H1 (cell line): ENCODE measurements at regions not wholly inside any gene's neighbourhood (a gene's known extent, or its start where the extent isn't known, plus 50 kb on each side); places are given as distances from the start of the nearest gene placed in this dataset.

ENCODE experiments used
- CTCF ChIA-PET: fragments of 300-600 bp; sonication (Branson Sonifier 250); formaldehyde crosslinking; loops from one replicate; lab custom pipeline; 2021; ENCODE audit not compliant: partially characterized antibody; lab: Charles Lee
- POLR2A ChIA-PET: fragments of 300-600 bp; sonication (Branson Sonifier 250); formaldehyde crosslinking; loops from one replicate; lab custom pipeline; 2021; ENCODE audit warnings: inconsistent platforms; ENCODE audit not compliant: partially characterized antibody; lab: Charles Lee
- DNase-seq, 2 experiments: peaks; one replicate each; pipeline versions ENCODE4 v3.0.0 to v3.0.0-alpha.2; 2010 to 2022; ENCODE audit warnings: low spot score in 2 of 2, low read depth in 1 of 2, mixed read lengths in 1 of 2
- FAIRE-seq: peaks from 2 replicates; lab custom pipeline; 2011; peaks lifted over from hg19 to GRCh38; lab: Jason Lieb, UNC
- H2AFZ ChIP-seq: 2 replicates; pipeline ENCODE4 v1.8.1; 2012; ENCODE audit warnings: low read length, inconsistent platforms
- H2AK5ac ChIP-seq: 2 replicates; pipeline ENCODE4 v1.6.1; 2013; ENCODE audit warnings: low read depth, low read length
- H2BK120ac ChIP-seq: replicated peaks from 2 replicates; pipeline ENCODE3; 2013; ENCODE audit warnings: low read depth, low read length, inconsistent platforms
- H2BK12ac ChIP-seq: 2 replicates; pipeline ENCODE4 v1.6.1; 2013; ENCODE audit warnings: low read depth, low read length
- H2BK15ac ChIP-seq: 2 replicates; pipeline ENCODE4 v1.6.1; 2013; ENCODE audit warnings: low read length
- H2BK20ac ChIP-seq: 2 replicates; pipeline ENCODE4 v1.6.1; 2013; ENCODE audit warnings: low read length
- H2BK5ac ChIP-seq: 2 replicates; pipeline ENCODE4 v1.6.1; 2013; ENCODE audit warnings: low read depth, low read length
- H3K14ac ChIP-seq: 2 replicates; pipeline ENCODE4 v1.6.1; 2013; ENCODE audit warnings: inconsistent platforms; ENCODE audit not compliant: insufficient read length
- H3K18ac ChIP-seq: 2 replicates; pipeline ENCODE4 v1.6.1; 2013; ENCODE audit warnings: low read length; ENCODE audit errors: extremely low read depth
- H3K23ac ChIP-seq: 2 replicates; pipeline ENCODE4 v1.6.1; 2013; ENCODE audit warnings: inconsistent platforms; ENCODE audit not compliant: insufficient read length
- H3K23me2 ChIP-seq: 2 replicates; pipeline ENCODE4 v1.6.1; 2013; ENCODE audit warnings: low read depth, low read length
- H3K27ac ChIP-seq: 2 replicates; pipeline ENCODE4 v1.6.1; 2011; ENCODE audit warnings: low read depth, low read length, inconsistent platforms
- H3K27me3 ChIP-seq, 4 experiments: replicated peaks in 1 of 4; 1 replicate in 1 of 4; 2 replicates in 3 of 4; pipeline versions ENCODE4 v1.6.1 to v1.8.1; 2011 to 2013; ENCODE audit warnings: low read length in 3 of 4, mild to moderate bottlenecking in 3 of 4, inconsistent platforms in 2 of 4, mixed read lengths in 2 of 4, moderate library complexity in 1 of 4; ENCODE audit not compliant: control insufficient read depth in 3 of 4, insufficient read depth in 3 of 4; ENCODE audit errors: extremely low read depth in 1 of 4
- H3K36me3 ChIP-seq, 4 experiments: 2 replicates each; pipeline versions ENCODE4 v1.6.1 to v1.8.1; 2011 to 2013; ENCODE audit warnings: mild to moderate bottlenecking in 4 of 4, low read length in 3 of 4, moderate library complexity in 2 of 4, control low read depth in 1 of 4, inconsistent platforms in 1 of 4; ENCODE audit not compliant: insufficient read depth in 4 of 4, control insufficient read depth in 2 of 4
- H3K4ac ChIP-seq: replicated peaks from 2 replicates; pipeline ENCODE3; 2013; ENCODE audit warnings: low read length, low read depth, mixed read lengths, inconsistent platforms; ENCODE audit not compliant: insufficient read length
- H3K4me1 ChIP-seq, 4 experiments: replicated peaks in 1 of 4; 1 replicate in 1 of 4; 2 replicates in 3 of 4; pipeline versions ENCODE4 v1.6.1 to v1.8.1; 2011 to 2013; ENCODE audit warnings: low read length in 3 of 4, inconsistent platforms in 2 of 4, mixed read lengths in 1 of 4; ENCODE audit not compliant: insufficient read depth in 4 of 4, control insufficient read depth in 3 of 4
- H3K4me2 ChIP-seq, 2 experiments: 2 replicates each; pipeline versions ENCODE4 v1.6.1 to v1.8.1; 2011 to 2013; ENCODE audit warnings: low read depth in 2 of 2, low read length in 2 of 2, control low read depth in 1 of 2, inconsistent platforms in 1 of 2, mild to moderate bottlenecking in 1 of 2; ENCODE audit not compliant: insufficient read depth in 1 of 2
- H3K4me3 ChIP-seq, 4 experiments: fragments of 200-600, 300-600 bp in 1 of 4; sonication (generic), shearing (Covaris generic), sonication (Bioruptor Twin) in 1 of 4; 2 replicates each; pipeline versions ENCODE4 v1.5.1 to v1.8.1; 2011 to 2016; ENCODE audit warnings: low read length in 4 of 4, low read depth in 3 of 4, control low read depth in 2 of 4, inconsistent platforms in 2 of 4, mild to moderate bottlenecking in 2 of 4, mixed read lengths in 1 of 4, moderate library complexity in 1 of 4; ENCODE audit not compliant: insufficient read depth in 2 of 4; ENCODE audit errors: extremely low read depth in 1 of 4
- H3K56ac ChIP-seq: replicated peaks from 2 replicates; pipeline ENCODE3; 2013; ENCODE audit warnings: low read depth, mild to moderate bottlenecking, mixed read lengths, low read length, inconsistent platforms; ENCODE audit not compliant: insufficient read length
- H3K79me1 ChIP-seq: 2 replicates; pipeline ENCODE4 v1.6.1; 2013; ENCODE audit warnings: low read depth, low read length, control low read depth
- H3K79me2 ChIP-seq, 2 experiments: 2 replicates each; pipeline versions ENCODE4 v1.6.1 to v1.8.1; 2012 to 2013; ENCODE audit warnings: low read length in 2 of 2, mild to moderate bottlenecking in 2 of 2, inconsistent platforms in 1 of 2; ENCODE audit not compliant: insufficient read depth in 2 of 2, control insufficient read depth in 1 of 2
- H3K9ac ChIP-seq, 4 experiments: replicated peaks in 1 of 4; 1 replicate in 1 of 4; 2 replicates in 3 of 4; pipeline versions ENCODE4 v1.6.1 to v1.8.1; 2011 to 2013; ENCODE audit warnings: low read depth in 3 of 4, low read length in 3 of 4, control low read depth in 2 of 4, mild to moderate bottlenecking in 2 of 4, moderate library complexity in 2 of 4, inconsistent platforms in 1 of 4; ENCODE audit errors: extremely low read depth in 1 of 4
- H3K9me3 ChIP-seq, 2 experiments: 2 replicates each; pipeline versions ENCODE4 v1.6.1 to v1.8.1; 2012 to 2013; ENCODE audit warnings: mild to moderate bottlenecking in 2 of 2, moderate library complexity in 2 of 2, control low read depth in 1 of 2, inconsistent platforms in 1 of 2, low read depth in 1 of 2, low read length in 1 of 2, mixed read lengths in 1 of 2; ENCODE audit not compliant: insufficient read depth in 2 of 2
- H4K20me1 ChIP-seq, 2 experiments: replicated peaks in 1 of 2; 2 replicates each; pipeline versions ENCODE3 to v1.8.1; 2011 to 2013; ENCODE audit warnings: inconsistent platforms in 2 of 2, low read length in 2 of 2, mild to moderate bottlenecking in 1 of 2; ENCODE audit not compliant: insufficient read depth in 2 of 2, control insufficient read depth in 1 of 2
- H4K5ac ChIP-seq: 2 replicates; pipeline ENCODE4 v1.6.1; 2013; ENCODE audit warnings: low read length, low read depth, mixed read lengths, inconsistent platforms; ENCODE audit not compliant: insufficient read length
- H4K8ac ChIP-seq: 2 replicates; pipeline ENCODE4 v1.8.0; 2013; ENCODE audit warnings: mild to moderate bottlenecking, moderate library complexity, low read length, inconsistent platforms; ENCODE audit not compliant: insufficient read depth; ENCODE audit errors: extremely low read depth
- H4K91ac ChIP-seq: replicated peaks from 2 replicates; pipeline ENCODE3; 2013; ENCODE audit warnings: low read length, mixed read lengths, inconsistent platforms; ENCODE audit not compliant: insufficient read length
- ASH2L ChIP-seq: fragments of 200-600, 300-600 bp; sonication (generic); IDR thresholded peaks from one replicate; pipeline ENCODE4 v1.7.1; 2017; ENCODE audit warnings: low read length
- ATF3 ChIP-seq: IDR thresholded peaks from 2 replicates; pipeline ENCODE4 v1.6.1; 2011; ENCODE audit warnings: low read depth, mild to moderate bottlenecking, low read length; ENCODE audit not compliant: insufficient read depth
- EP300 ChIP-seq, 2 experiments: IDR thresholded peaks; 1 replicate in 1 of 2; 2 replicates in 1 of 2; pipeline ENCODE4 v1.6.1; 2011 to 2012; ENCODE audit warnings: low read depth in 2 of 2, low read length in 2 of 2, mild to moderate bottlenecking in 2 of 2, borderline replicate concordance in 1 of 2, inconsistent platforms in 1 of 2, moderate library complexity in 1 of 2
- NANOG ChIP-seq: IDR thresholded peaks from 2 replicates; pipeline ENCODE4 v1.6.1; 2011; ENCODE audit warnings: low read length, low read depth, mild to moderate bottlenecking, inconsistent platforms; ENCODE audit not compliant: insufficient read depth, poor library complexity, severe bottlenecking
- RFX5 ChIP-seq: IDR thresholded peaks from 2 replicates; pipeline ENCODE4 v1.6.1; 2011; ENCODE audit warnings: low read depth, low read length, improper control_type of control experiment, borderline replicate concordance
- RXRA ChIP-seq: IDR thresholded peaks from 2 replicates; pipeline ENCODE4 v1.6.1; 2011; ENCODE audit warnings: low read depth, mild to moderate bottlenecking, low read length, moderate library complexity; ENCODE audit not compliant: insufficient read depth
- SP4 ChIP-seq: IDR thresholded peaks from 2 replicates; pipeline ENCODE4 v1.6.1; 2012; ENCODE audit warnings: low read length, inconsistent platforms
- TAF7 ChIP-seq: optimal IDR thresholded peaks from 2 replicates; pipeline ENCODE3; 2011; ENCODE audit warnings: low read depth, mild to moderate bottlenecking, inconsistent platforms, low read length, moderate library complexity, borderline replicate concordance
- TBP ChIP-seq: IDR thresholded peaks from 2 replicates; pipeline ENCODE4 v1.6.1; 2011; ENCODE audit warnings: low read depth, low read length, improper control_type of control experiment
- WGBS, 2 experiments: shearing (Covaris generic) in 1 of 2; methylation state at CpG; one replicate each; pipeline versions ENCODE4 v1.1.6 to v1.1.7; 2013 to 2015; ENCODE audit warnings: low lambda C conversion rate in 2 of 2, mixed read lengths in 2 of 2, inconsistent platforms in 1 of 2, low coverage in 1 of 2, missing lambda C conversion rate in 1 of 2; ENCODE audit not compliant: insufficient replicate concordance in 2 of 2, insufficient coverage in 1 of 2, insufficient read length in 1 of 2; ENCODE audit errors: extremely low coverage in 1 of 2, missing lambda C conversion rate in 1 of 2; 5-methylcytosine and 5-hydroxymethylcytosine counted together
- TF ChIP-seq, protein P1 (sequence below): IDR thresholded peaks from 2 replicates; pipeline ENCODE4 v1.6.1; 2012; ENCODE audit warnings: inconsistent platforms

DNA sequence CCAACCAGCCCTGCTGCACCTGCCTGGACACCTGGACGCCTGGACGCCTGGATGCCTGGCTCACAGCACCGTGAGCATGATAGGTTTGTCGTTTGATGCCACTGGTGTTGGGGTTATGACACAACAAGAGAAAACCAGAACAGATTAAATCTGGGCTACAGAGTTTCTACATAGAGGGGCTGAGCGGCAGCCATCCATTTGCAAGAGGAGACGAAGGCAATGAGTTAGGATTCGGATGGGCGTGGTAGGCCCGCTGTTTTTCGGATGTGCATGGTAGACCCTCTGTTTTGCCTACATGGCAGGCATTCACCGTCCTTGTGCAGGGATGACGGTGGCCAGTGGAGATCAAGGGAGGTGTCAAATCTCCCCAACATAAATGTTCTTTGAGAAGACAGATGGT, 121.5 kb upstream of the RNF32 start:
- DNase-seq: no peak
- H3K18ac ChIP-seq: no peak overlapping the region
- H3K4me3 ChIP-seq: no peak overlapping the region
- H2AFZ ChIP-seq: no peak overlapping the region
- FAIRE-seq: no peak
- H3K14ac ChIP-seq: no peak overlapping the region
- H3K79me1 ChIP-seq: no peaks in the 10 kb centered on the region
- no peak overlapping the region for H3K4me2 ChIP-seq
- H2BK12ac ChIP-seq: no peak overlapping the region
- no peak overlapping the region for H4K5ac ChIP-seq
- H3K23me2 ChIP-seq: peaks cover 4% of the 10 kb centered on the region; the same call in 1 of the 2 replicates
- no peak overlapping the region for H3K4ac ChIP-seq
- H3K23ac ChIP-seq: no peak overlapping the region
- H3K36me3 ChIP-seq: no peaks in the 10 kb centered on the region
- H3K56ac ChIP-seq: no peak overlapping the region
- H4K8ac ChIP-seq: no peak overlapping the region
- CTCF ChIA-PET: no interaction called here
- POLR2A ChIA-PET: no interaction called here
- no peaks in the 10 kb centered on the region for H4K20me1 ChIP-seq
- H2BK120ac ChIP-seq: no peak overlapping the region
- no peak for TF ChIP-seq ATF3
- no peak for TF ChIP-seq NANOG
- TF ChIP-seq RXRA: no peak
- no peak for TF ChIP-seq TAF7
- TF ChIP-seq SP4: no peak
- TF ChIP-seq, protein P1, sequence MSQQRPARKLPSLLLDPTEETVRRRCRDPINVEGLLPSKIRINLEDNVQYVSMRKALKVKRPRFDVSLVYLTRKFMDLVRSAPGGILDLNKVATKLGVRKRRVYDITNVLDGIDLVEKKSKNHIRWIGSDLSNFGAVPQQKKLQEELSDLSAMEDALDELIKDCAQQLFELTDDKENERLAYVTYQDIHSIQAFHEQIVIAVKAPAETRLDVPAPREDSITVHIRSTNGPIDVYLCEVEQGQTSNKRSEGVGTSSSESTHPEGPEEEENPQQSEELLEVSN: no peak
- TF ChIP-seq ASH2L: no peak
- TF ChIP-seq RFX5: no peak
- no peak for TF ChIP-seq TBP
- no peak for TF ChIP-seq EP300 (IDR thresholded peaks at IDR 0.05; ENCODE audit: borderline replicate concordance in 1 of 2, low read depth in 2 of 2, low read length in 2 of 2)
- 82% methylated on average over 12 of the region's 12 CpGs; no CpG with 5 or more reads in 1 of the 2 experiments for WGBS, 2 experiments
- no peak overlapping the region for H3K27ac ChIP-seq
- no peaks in the 10 kb centered on the region for H3K79me2 ChIP-seq
- H4K91ac ChIP-seq: no peak overlapping the region
- no peak overlapping the region for H2AK5ac ChIP-seq
- no peaks in the 10 kb centered on the region for H3K4me1 ChIP-seq
- H2BK15ac ChIP-seq: no peak overlapping the region
- H3K9me3 ChIP-seq: no peaks in the 10 kb centered on the region
- H3K27me3 ChIP-seq: no peaks in the 10 kb centered on the region
- no peak overlapping the region for H2BK20ac ChIP-seq
- no peak overlapping the region for H2BK5ac ChIP-seq
- no peak overlapping the region for H3K9ac ChIP-seq
